ENCODE measurements at regions not wholly inside any gene's neighbourhood (a gene's known extent, or its start where the extent isn't known, plus 50 kb on each side); places are given as distances from the start of the nearest gene placed in this dataset.

GRCh38 chr1:229199261-229200243 lies 71.4 kb upstream of the RAB4A start:
- no peak for TF ChIP-seq CTCF (IDR thresholded peaks at IDR 0.05)
- TF ChIP-seq POLR2A (IDR thresholded peaks at IDR 0.05) = no peak
- no peak for TF ChIP-seq POLR2AphosphoS5 (IDR thresholded peaks at IDR 0.05)
- no peak for TF ChIP-seq EP300 (IDR thresholded peaks at IDR 0.05; ENCODE audit: low read depth)
